ENCODE measurements at regions not wholly inside any gene's neighbourhood (a gene's known extent, or its start where the extent isn't known, plus 50 kb on each side); places are given as distances from the start of the nearest gene placed in this dataset.
A peak's percentile ranks its signal among the peaks of the same experiment; 100 is the strongest.

DNA sequence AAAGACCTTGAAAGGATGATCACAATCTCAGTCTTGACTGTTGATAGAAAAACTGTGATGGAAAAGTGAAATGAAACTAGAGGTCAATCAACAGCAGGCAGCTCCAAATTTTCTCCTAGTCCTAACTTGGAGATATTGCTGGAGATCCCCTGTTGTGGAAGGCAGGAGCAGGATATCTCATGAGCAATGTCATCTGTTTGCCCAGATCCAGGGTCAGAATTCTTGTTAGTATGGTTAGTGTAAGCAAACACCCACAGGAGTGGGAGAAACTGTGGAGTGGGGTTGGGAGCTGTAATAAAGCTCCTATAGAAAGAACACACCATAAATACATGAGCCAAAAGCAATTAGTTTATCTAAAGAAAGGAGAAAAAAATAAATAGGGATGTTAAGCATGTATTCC is 169.0 kb downstream of the AKR1D1 start:
- DNase-seq (no peak), FAIRE-seq (no peak), ATAC-seq (no peak)
- H3K4me1 ChIP-seq, result no peaks in the 10 kb centered on the region
- H3K9me3 ChIP-seq, result no peaks in the 10 kb centered on the region
- TF ChIP-seq, protein P1, sequence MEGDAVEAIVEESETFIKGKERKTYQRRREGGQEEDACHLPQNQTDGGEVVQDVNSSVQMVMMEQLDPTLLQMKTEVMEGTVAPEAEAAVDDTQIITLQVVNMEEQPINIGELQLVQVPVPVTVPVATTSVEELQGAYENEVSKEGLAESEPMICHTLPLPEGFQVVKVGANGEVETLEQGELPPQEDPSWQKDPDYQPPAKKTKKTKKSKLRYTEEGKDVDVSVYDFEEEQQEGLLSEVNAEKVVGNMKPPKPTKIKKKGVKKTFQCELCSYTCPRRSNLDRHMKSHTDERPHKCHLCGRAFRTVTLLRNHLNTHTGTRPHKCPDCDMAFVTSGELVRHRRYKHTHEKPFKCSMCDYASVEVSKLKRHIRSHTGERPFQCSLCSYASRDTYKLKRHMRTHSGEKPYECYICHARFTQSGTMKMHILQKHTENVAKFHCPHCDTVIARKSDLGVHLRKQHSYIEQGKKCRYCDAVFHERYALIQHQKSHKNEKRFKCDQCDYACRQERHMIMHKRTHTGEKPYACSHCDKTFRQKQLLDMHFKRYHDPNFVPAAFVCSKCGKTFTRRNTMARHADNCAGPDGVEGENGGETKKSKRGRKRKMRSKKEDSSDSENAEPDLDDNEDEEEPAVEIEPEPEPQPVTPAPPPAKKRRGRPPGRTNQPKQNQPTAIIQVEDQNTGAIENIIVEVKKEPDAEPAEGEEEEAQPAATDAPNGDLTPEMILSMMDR (IDR thresholded peaks at IDR 0.05), result no peak
- no peaks in the 10 kb centered on the region for H3K27me3 ChIP-seq
- intact Hi-C loops (cut with DNase I), result no loop called here
- no peaks in the 10 kb centered on the region for H3K36me3 ChIP-seq
- H3K27ac ChIP-seq, result no peak overlapping the region
- no peak overlapping the region for H3K4me3 ChIP-seq

DNA sequence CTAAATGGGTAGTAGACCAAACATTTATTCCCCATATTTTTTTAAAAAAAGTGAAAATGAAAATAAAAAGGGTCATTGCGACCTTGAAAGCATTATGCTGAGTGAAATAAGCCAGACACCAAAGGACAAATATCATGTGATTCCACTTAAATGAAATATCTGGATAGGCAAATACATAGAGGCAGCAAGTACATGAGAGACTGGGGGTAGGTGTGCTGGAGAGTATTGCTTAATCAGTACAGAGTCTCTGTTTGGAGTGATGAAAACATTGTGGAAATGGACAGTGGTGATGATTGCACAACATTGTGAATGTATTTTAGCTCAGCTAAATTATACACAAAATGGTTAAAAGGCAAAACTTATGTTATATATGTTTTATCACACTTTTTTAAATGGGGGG is 169.4 kb downstream of the AKR1D1 start:
- DNase-seq (no peak), FAIRE-seq (no peak), ATAC-seq (peak in 2 of 4 donors; percentile 13 to 35)
- intact Hi-C loops (cut with DNase I), result no loop called here
- no peaks in the 10 kb centered on the region for H3K9me3 ChIP-seq
- TF ChIP-seq, protein P1 (IDR thresholded peaks at IDR 0.05), result no peak
- WGBS, 2 donors, result 82 to 85% methylated on average over 1 of the region's 1 CpG
- H3K27ac ChIP-seq, result no peak overlapping the region
- H3K4me1 ChIP-seq, result no peaks in the 10 kb centered on the region
- no peak overlapping the region for H3K4me3 ChIP-seq
- no peaks in the 10 kb centered on the region for H3K36me3 ChIP-seq
- H3K27me3 ChIP-seq, result no peaks in the 10 kb centered on the region

DNA sequence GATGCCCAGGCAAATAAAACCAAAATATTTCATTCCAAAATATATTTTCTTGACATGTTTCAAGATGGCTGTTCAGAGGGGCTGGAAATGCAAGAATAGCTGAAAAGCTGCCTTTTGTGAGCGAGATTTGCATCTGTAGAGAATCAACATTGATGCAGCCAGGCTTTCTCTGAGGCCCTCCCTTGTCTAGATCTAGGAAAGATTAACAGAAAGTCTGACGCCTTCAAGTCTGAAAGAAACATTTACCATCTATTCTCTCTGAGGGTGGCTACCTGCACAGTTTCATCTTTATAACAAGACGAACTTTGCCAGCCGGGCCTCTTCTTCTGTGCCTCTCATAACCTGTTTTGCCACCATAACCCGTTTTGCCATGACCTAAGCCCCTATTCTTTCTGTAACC is 170.2 kb downstream of the AKR1D1 start:
- H3K36me3 ChIP-seq, result no peaks in the 10 kb centered on the region
- no peak overlapping the region for H3K27ac ChIP-seq
- FAIRE-seq (no peak), ATAC-seq (no peak), DNase-seq (no peak)
- H3K27me3 ChIP-seq, result no peaks in the 10 kb centered on the region
- H3K4me3 ChIP-seq, result no peak overlapping the region
- H3K9me3 ChIP-seq, result no peaks in the 10 kb centered on the region
- no peaks in the 10 kb centered on the region for H3K4me1 ChIP-seq
- 79 to 88% methylated on average over 5 of the region's 5 CpGs for WGBS, 2 donors
- intact Hi-C loops (cut with DNase I), result no loop called here
- TF ChIP-seq, protein P1 (IDR thresholded peaks at IDR 0.05), result no peak

DNA sequence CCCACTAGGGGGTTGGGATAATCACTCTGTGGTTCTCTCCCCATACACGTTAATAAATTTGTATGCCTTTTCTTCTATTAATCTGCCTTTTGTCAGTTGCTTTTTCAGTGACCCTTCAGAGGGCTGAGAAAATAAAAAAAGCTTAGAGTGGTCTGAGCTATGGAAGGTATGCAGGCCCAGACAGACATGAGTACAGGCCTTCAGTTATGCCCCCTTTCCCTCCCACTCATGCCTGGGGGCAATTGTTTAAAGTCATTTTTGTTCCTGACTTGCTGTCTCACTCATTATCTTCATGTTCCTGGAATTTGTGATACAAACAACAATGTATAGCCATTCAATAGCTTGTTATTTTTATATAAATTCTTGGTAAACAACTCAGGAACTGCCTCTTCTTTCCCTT is 170.8 kb downstream of the AKR1D1 start:
- Histone ChIP-seq H3K36me3 (no peaks in the 10 kb centered on the region), H3K9me3 (no peaks in the 10 kb centered on the region), H3K4me3 (no peak overlapping the region), H3K27me3 (no peaks in the 10 kb centered on the region), H3K4me1 (no peaks in the 10 kb centered on the region), H3K27ac (no peak overlapping the region)
- intact Hi-C loops (cut with DNase I), result no loop called here
- TF ChIP-seq, protein P1 (IDR thresholded peaks at IDR 0.05), result no peak
- 73 to 80% methylated on average over 1 of the region's 1 CpG for WGBS, 2 donors
- no peak for FAIRE-seq
- DNase-seq, result no peak
- ATAC-seq, result no peak

DNA sequence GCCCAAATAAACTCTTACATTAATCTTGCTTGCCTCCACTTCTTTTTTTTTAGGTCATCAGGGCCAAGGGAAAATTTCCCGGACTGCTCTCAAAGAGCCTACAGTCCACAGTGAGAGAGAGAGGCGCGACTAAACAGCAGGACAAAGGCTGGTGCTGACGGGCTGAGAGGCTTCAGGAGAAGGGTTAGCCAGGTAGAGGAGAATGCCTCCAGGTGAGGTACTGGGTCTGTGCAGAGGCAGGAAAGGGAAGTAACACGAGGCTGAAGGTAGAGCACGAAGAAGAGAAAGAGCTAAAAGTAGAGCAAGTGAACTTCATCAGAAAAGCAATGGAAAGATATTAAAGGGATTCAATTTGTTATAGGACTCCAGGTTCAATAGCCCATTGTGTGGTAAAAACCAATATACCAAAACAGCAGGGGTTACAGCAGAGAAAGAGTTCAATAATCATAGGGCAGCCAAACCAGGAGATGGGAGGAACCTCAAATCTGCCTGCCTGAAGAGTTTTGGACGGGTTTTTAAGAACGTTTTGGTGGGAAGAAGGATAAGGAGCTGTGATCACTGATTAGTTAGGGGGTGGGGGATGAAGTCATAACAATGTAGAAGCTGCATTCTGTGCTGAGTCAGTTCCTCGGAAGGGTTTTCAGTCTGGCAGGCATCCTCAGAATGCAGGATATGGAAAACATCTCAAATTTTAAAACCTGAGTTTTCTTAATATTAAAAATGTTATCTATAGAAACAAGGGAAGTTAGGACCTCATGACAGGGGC is 171.5 kb downstream of the AKR1D1 start:
- FAIRE-seq (no peak), DNase-seq (no peak), ATAC-seq (no peak)
- no peak overlapping the region for H3K4me3 ChIP-seq
- WGBS, 2 donors, result 83 to 87% methylated on average over 9 of the region's 9 CpGs
- H3K9me3 ChIP-seq, result no peaks in the 10 kb centered on the region
- H3K36me3 ChIP-seq, result no peaks in the 10 kb centered on the region
- TF ChIP-seq, protein P1 (IDR thresholded peaks at IDR 0.05), result no peak
- no peak overlapping the region for H3K27ac ChIP-seq
- no peaks in the 10 kb centered on the region for H3K4me1 ChIP-seq
- no peaks in the 10 kb centered on the region for H3K27me3 ChIP-seq
- intact Hi-C loops (cut with DNase I), result no loop called here
